OCI-LY3 (cell line): ENCODE measurements at regions not wholly inside any gene's neighbourhood (a gene's known extent, or its start where the extent isn't known, plus 50 kb on each side); places are given as distances from the start of the nearest gene placed in this dataset.

ENCODE experiments used
- CTCF ChIP-seq: fragments of 200-600, 300-600 bp; sonication (generic); IDR thresholded peaks from 2 replicates; pipeline ENCODE4 v1.5.1; 2014; ENCODE audit warnings: antibody characterized with exemption, low read length, low read depth
- EZH2phosphoT487 ChIP-seq: fragments of 200-600 bp; shearing (Covaris generic); IDR thresholded peaks from 2 replicates; pipeline ENCODE4 v1.6.1; 2018; ENCODE audit warnings: antibody characterized with exemption, mixed run types, low read depth

- no peak for TF ChIP-seq CTCF
- no peak for TF ChIP-seq EZH2phosphoT487
These were observed 129.4 kb upstream of the ZNF746 start for GRCh38 chr7:149626972-149627371.
